CD4-positive, alpha-beta T cell (primary cell): ENCODE measurements at regions not wholly inside any gene's neighbourhood (a gene's known extent, or its start where the extent isn't known, plus 50 kb on each side); places are given as distances from the start of the nearest gene placed in this dataset.

Source experiments
- ATAC-seq: fragments of 200-7000 bp; cut with Tn5 transposase; one replicate; pipeline ENCODE4 v1.10.0; 2022; ENCODE audit warnings: mild to moderate bottlenecking; ENCODE audit not compliant: poor library complexity
- CTCF ChIA-PET: fragments of 350-600 bp; sonication (Branson Sonifier 250); formaldehyde crosslinking; loops from one replicate; lab custom pipeline; 2021; ENCODE audit warnings: antibody characterized with exemption, inconsistent platforms; lab: Charles Lee
- POLR2A ChIA-PET: fragments of 350-600 bp; sonication (Branson Sonifier 250); formaldehyde crosslinking; loops from one replicate; lab custom pipeline; 2021; ENCODE audit warnings: antibody characterized with exemption, inconsistent platforms; lab: Charles Lee
- DNase-seq, 14 experiments: peaks; one replicate each; pipeline ENCODE4 v3.0.0-alpha.2; 2013 to 2020; ENCODE audit warnings: mixed read lengths in 2 of 14
- H3K27ac ChIP-seq, 2 donors: one replicate each; pipeline versions ENCODE4 v1.5.1 to v1.7.0; 2013; ENCODE audit warnings: low read length in 2 of 2, low read depth in 1 of 2, mild to moderate bottlenecking in 1 of 2
- H3K27me3 ChIP-seq, 2 experiments: 1 replicate in 1 of 2; 2 replicates in 1 of 2; pipeline versions ENCODE4 v1.6.1 to v1.7.0; 2013; ENCODE audit warnings: low read length in 2 of 2, control low read depth in 1 of 2, mild to moderate bottlenecking in 1 of 2, moderate library complexity in 1 of 2; ENCODE audit not compliant: insufficient read depth in 2 of 2, control insufficient read depth in 1 of 2
- H3K36me3 ChIP-seq: one replicate; pipeline ENCODE4 v1.6.1; 2013; ENCODE audit warnings: low read length, control low read depth; ENCODE audit not compliant: insufficient read depth
- H3K4me1 ChIP-seq: one replicate; pipeline ENCODE4 v1.6.1; 2013; ENCODE audit warnings: low read length, control low read depth; ENCODE audit not compliant: insufficient read depth
- H3K4me3 ChIP-seq: one replicate; pipeline ENCODE4 v1.5.1; 2013; ENCODE audit warnings: mild to moderate bottlenecking, low read length, moderate library complexity
- H3K9me3 ChIP-seq, 2 experiments: 1 replicate in 1 of 2; 2 replicates in 1 of 2; pipeline versions ENCODE4 v1.6.1 to v1.7.0; 2013; ENCODE audit warnings: low read length in 2 of 2, mild to moderate bottlenecking in 2 of 2, control low read depth in 1 of 2, moderate library complexity in 1 of 2; ENCODE audit not compliant: control insufficient read depth in 1 of 2, insufficient read depth in 1 of 2
- H3K27ac Mint-ChIP-seq: one replicate; pipeline ENCODE4 v1.8.0; 2020; ENCODE audit warnings: mixed read lengths
- H3K27me3 Mint-ChIP-seq: one replicate; pipeline ENCODE4 v1.8.0; 2021; ENCODE audit warnings: mixed read lengths
- H3K36me3 Mint-ChIP-seq: one replicate; pipeline ENCODE4 v1.8.0; 2021; ENCODE audit warnings: low read depth, mixed read lengths
- H3K4me1 Mint-ChIP-seq: one replicate; pipeline ENCODE4 v1.8.0; 2021; ENCODE audit warnings: low read depth, mixed read lengths
- H3K4me3 Mint-ChIP-seq: one replicate; pipeline ENCODE4 v1.8.0; 2020; ENCODE audit warnings: mild to moderate bottlenecking, mixed read lengths
- H3K9me3 Mint-ChIP-seq: one replicate; pipeline ENCODE4 v1.8.0; 2020; ENCODE audit warnings: mixed read lengths
- CTCF ChIP-seq: fragments of 200-600 bp; IDR thresholded peaks from one replicate; pipeline ENCODE4 v1.8.0; 2022; ENCODE audit warnings: antibody characterized with exemption, mild to moderate bottlenecking
- intact Hi-C, 2 experiments: fragments of 100-400 bp; cut with DNase I in 1 of 2; cut with micrococcal nuclease in 1 of 2; formaldehyde crosslinking; loops; one replicate each; pipeline versions ENCODE4 v1.15.1 to v1.9.0; 2023 to 2025; cut with DNase I, micrococcal nuclease

GRCh38 chr3:5485427-5485826 lies 297.9 kb downstream of the EDEM1 start:
- Histone ChIP-seq H3K9me3 (peaks cover 0 to 5% of the 10 kb centered on the region in 2 experiments), H3K4me1 (no peaks in the 10 kb centered on the region), H3K4me3 (no peak overlapping the region), H3K27me3 (no peaks in the 10 kb centered on the region), H3K27ac (no peak overlapping the region), H3K36me3 (no peaks in the 10 kb centered on the region)
- H3K4me3 Mint-ChIP-seq: no peak overlapping the region
- no peak for TF ChIP-seq CTCF
- intact Hi-C loops: no loop called here
- H3K27ac Mint-ChIP-seq: no peak overlapping the region
- no peak for ATAC-seq
- no peaks in the 10 kb centered on the region for H3K36me3 Mint-ChIP-seq
- no peak for DNase-seq
- ChIA-PET POLR2A (no interaction called here), CTCF (no interaction called here)
- H3K4me1 Mint-ChIP-seq: no peaks in the 10 kb centered on the region
- H3K9me3 Mint-ChIP-seq: peaks cover 1% of the 10 kb centered on the region
- H3K27me3 Mint-ChIP-seq: peaks cover under 1% of the 10 kb centered on the region

- H3K4me1 ChIP-seq: no peaks in the 10 kb centered on the region
- peaks cover 0 to 5% of the 10 kb centered on the region in 2 experiments for H3K9me3 ChIP-seq
- no peaks in the 10 kb centered on the region for H3K36me3 ChIP-seq
- no peak overlapping the region for H3K27ac ChIP-seq
- H3K27me3 Mint-ChIP-seq: peaks cover 9% of the 10 kb centered on the region
- H3K36me3 Mint-ChIP-seq: no peaks in the 10 kb centered on the region
- intact Hi-C loops: no loop called here
- H3K27me3 ChIP-seq: no peaks in the 10 kb centered on the region
- no peak for TF ChIP-seq CTCF
- ATAC-seq (no peak), DNase-seq (no peak)
- ChIA-PET POLR2A (no interaction called here), CTCF (no interaction called here)
- no peaks in the 10 kb centered on the region for H3K4me1 Mint-ChIP-seq
- H3K27ac Mint-ChIP-seq: no peak overlapping the region
- peaks cover 1% of the 10 kb centered on the region for H3K9me3 Mint-ChIP-seq
- H3K4me3 Mint-ChIP-seq: no peak overlapping the region
- H3K4me3 ChIP-seq: no peak overlapping the region
Measured at GRCh38 chr3:5488771-5489170, 301.3 kb downstream of the EDEM1 start.

- Histone ChIP-seq H3K4me3 (no peak overlapping the region), H3K27me3 (no peaks in the 10 kb centered on the region), H3K4me1 (no peaks in the 10 kb centered on the region), H3K27ac (no peak overlapping the region), H3K9me3 (peaks cover 0 to 5% of the 10 kb centered on the region in 2 experiments), H3K36me3 (no peaks in the 10 kb centered on the region)
- Mint-ChIP-seq H3K4me1 (no peaks in the 10 kb centered on the region), H3K4me3 (no peak overlapping the region), H3K27ac (no peak overlapping the region), H3K27me3 (peaks cover 9% of the 10 kb centered on the region), H3K36me3 (no peaks in the 10 kb centered on the region), H3K9me3 (peaks cover 1% of the 10 kb centered on the region)
- ATAC-seq: no peak
- CTCF ChIA-PET: no interaction called here
- DNase-seq: no peak
- no peak for TF ChIP-seq CTCF
- POLR2A ChIA-PET: no interaction called here
- intact Hi-C loops: no loop called here
Measured at GRCh38 chr3:5489536-5489935, 302.0 kb downstream of the EDEM1 start.
